HUES6 (cell line): ENCODE measurements at regions not wholly inside any gene's neighbourhood (a gene's known extent, or its start where the extent isn't known, plus 50 kb on each side); places are given as distances from the start of the nearest gene placed in this dataset.

ENCODE experiments used
- H3K27ac ChIP-seq: 2 replicates; pipeline ENCODE4 v1.7.0; 2013; ENCODE audit warnings: low read depth, mild to moderate bottlenecking, low read length, inconsistent platforms
- H3K27me3 ChIP-seq: 2 replicates; pipeline ENCODE4 v1.6.1; 2013; ENCODE audit warnings: low read length; ENCODE audit not compliant: control insufficient read depth, insufficient read depth
- H3K36me3 ChIP-seq: 2 replicates; pipeline ENCODE4 v1.6.1; 2013; ENCODE audit warnings: low read length; ENCODE audit not compliant: control insufficient read depth, insufficient read depth
- H3K4me1 ChIP-seq: 2 replicates; pipeline ENCODE4 v1.6.1; 2013; ENCODE audit warnings: low read length; ENCODE audit not compliant: control insufficient read depth, insufficient read depth
- H3K4me3 ChIP-seq: 2 replicates; pipeline ENCODE4 v1.5.1; 2013; ENCODE audit warnings: low read depth, low read length
- H3K9ac ChIP-seq: one replicate; pipeline ENCODE4 v1.6.1; 2013; ENCODE audit warnings: mild to moderate bottlenecking, low read length
- H3K9me3 ChIP-seq: 2 replicates; pipeline ENCODE4 v1.6.1; 2013; ENCODE audit warnings: low read depth, low read length; ENCODE audit not compliant: control insufficient read depth, insufficient read depth

- Histone ChIP-seq H3K4me3 (no peak overlapping the region), H3K36me3 (no peaks in the 10 kb centered on the region), H3K27me3 (no peaks in the 10 kb centered on the region), H3K9ac (no peak overlapping the region), H3K27ac (no peak overlapping the region), H3K9me3 (no peaks in the 10 kb centered on the region), H3K4me1 (peaks cover 49% of the 10 kb centered on the region)
Observed at GRCh38 chr1:94325377-94326302, 88.3 kb upstream of the ARHGAP29 start.

GRCh38 chr1:94324178-94324544 is 86.8 kb upstream of the ARHGAP29 start:
- Histone ChIP-seq H3K9ac (no peak overlapping the region), H3K27ac (no peak overlapping the region), H3K36me3 (no peaks in the 10 kb centered on the region), H3K4me1 (peaks cover 56% of the 10 kb centered on the region), H3K9me3 (no peaks in the 10 kb centered on the region), H3K27me3 (no peaks in the 10 kb centered on the region), H3K4me3 (no peak overlapping the region)

GRCh38 chr1:94323311-94324177 is 86.2 kb upstream of the ARHGAP29 start:
- no peak overlapping the region for H3K9ac ChIP-seq

GRCh38 chr1:94322696-94323095 is 85.3 kb upstream of the ARHGAP29 start:
- H3K4me3 ChIP-seq, result no peak overlapping the region
- H3K27ac ChIP-seq, result no peak overlapping the region
- H3K9me3 ChIP-seq, result no peaks in the 10 kb centered on the region
- peaks cover 50% of the 10 kb centered on the region for H3K4me1 ChIP-seq
- H3K36me3 ChIP-seq, result no peaks in the 10 kb centered on the region
- no peak overlapping the region for H3K9ac ChIP-seq
- no peaks in the 10 kb centered on the region for H3K27me3 ChIP-seq

More at GRCh38 chr1:94323311-94324177, 86.2 kb upstream of the ARHGAP29 start:
- H3K27ac ChIP-seq, result no peak overlapping the region
- no peaks in the 10 kb centered on the region for H3K36me3 ChIP-seq
- H3K27me3 ChIP-seq, result no peaks in the 10 kb centered on the region
- peaks cover 56% of the 10 kb centered on the region for H3K4me1 ChIP-seq
- H3K4me3 ChIP-seq, result no peak overlapping the region
- no peaks in the 10 kb centered on the region for H3K9me3 ChIP-seq

- no peak overlapping the region for H3K4me3 ChIP-seq
- H3K36me3 ChIP-seq, result no peaks in the 10 kb centered on the region
- no peak overlapping the region for H3K27ac ChIP-seq
- no peaks in the 10 kb centered on the region for H3K27me3 ChIP-seq
- H3K9ac ChIP-seq, result no peak overlapping the region
- no peaks in the 10 kb centered on the region for H3K9me3 ChIP-seq
- H3K4me1 ChIP-seq, result peaks cover 42% of the 10 kb centered on the region
Observed at GRCh38 chr1:94321662-94322061, 84.3 kb upstream of the ARHGAP29 start.

- H3K36me3 ChIP-seq, result no peaks in the 10 kb centered on the region
- no peak overlapping the region for H3K27ac ChIP-seq
- peaks cover 36% of the 10 kb centered on the region for H3K4me1 ChIP-seq
- H3K27me3 ChIP-seq, result no peaks in the 10 kb centered on the region
- H3K9ac ChIP-seq, result no peak overlapping the region
- no peak overlapping the region for H3K4me3 ChIP-seq
- H3K9me3 ChIP-seq, result no peaks in the 10 kb centered on the region
Observed at GRCh38 chr1:94319319-94320102, 82.1 kb upstream of the ARHGAP29 start.

GRCh38 chr1:94318505-94319030 is 81.2 kb upstream of the ARHGAP29 start:
- H3K4me1 ChIP-seq, result peaks cover 34% of the 10 kb centered on the region
- no peaks in the 10 kb centered on the region for H3K9me3 ChIP-seq
- H3K4me3 ChIP-seq, result no peak overlapping the region
- no peaks in the 10 kb centered on the region for H3K27me3 ChIP-seq
- no peak overlapping the region for H3K9ac ChIP-seq
- no peak overlapping the region for H3K27ac ChIP-seq
- no peaks in the 10 kb centered on the region for H3K36me3 ChIP-seq

- H3K36me3 ChIP-seq, result no peaks in the 10 kb centered on the region
- no peak overlapping the region for H3K9ac ChIP-seq
- H3K27ac ChIP-seq, result no peak overlapping the region
- H3K27me3 ChIP-seq, result no peaks in the 10 kb centered on the region
- H3K4me1 ChIP-seq, result peaks cover 26% of the 10 kb centered on the region
- H3K4me3 ChIP-seq, result no peak overlapping the region
- no peaks in the 10 kb centered on the region for H3K9me3 ChIP-seq
Observed at GRCh38 chr1:94317790-94318188, 80.4 kb upstream of the ARHGAP29 start.

GRCh38 chr1:94316836-94317789 is 79.7 kb upstream of the ARHGAP29 start:
- Histone ChIP-seq H3K4me3 (no peak overlapping the region), H3K27ac (no peak overlapping the region), H3K9me3 (no peaks in the 10 kb centered on the region), H3K27me3 (no peaks in the 10 kb centered on the region), H3K36me3 (no peaks in the 10 kb centered on the region), H3K4me1 (peaks cover 19% of the 10 kb centered on the region), H3K9ac (no peak overlapping the region)

GRCh38 chr1:94316183-94316582 is 78.8 kb upstream of the ARHGAP29 start:
- Histone ChIP-seq H3K27ac (no peak overlapping the region), H3K4me3 (no peak overlapping the region), H3K36me3 (no peaks in the 10 kb centered on the region), H3K27me3 (no peaks in the 10 kb centered on the region), H3K4me1 (peaks cover 16% of the 10 kb centered on the region), H3K9ac (no peak overlapping the region), H3K9me3 (no peaks in the 10 kb centered on the region)
